ENCODE measurements at regions not wholly inside any gene's neighbourhood (a gene's known extent, or its start where the extent isn't known, plus 50 kb on each side); places are given as distances from the start of the nearest gene placed in this dataset.
"Not testable (repeated sequence)": the region's sequence is repeated elsewhere in the genome, so short reads cannot be mapped to it uniquely, and the experiment has no call there.

GRCh38 chr9:71364186-71364955, 242.9 kb upstream of the TRPM3 start:
- no peak for DNase-seq (ENCODE audit: low read depth)

GRCh38 chr9:71363286-71363961, 242.0 kb upstream of the TRPM3 start:
- no peak for DNase-seq (ENCODE audit: low read depth)

GRCh38 chr9:71361357-71361756, 239.9 kb upstream of the TRPM3 start:
- DNase-seq (ENCODE audit: low read depth), result no peak

- DNase-seq (ENCODE audit: low read depth), result no peak
Measured at GRCh38 chr9:71357346-71357745, 235.9 kb upstream of the TRPM3 start.

- DNase-seq (ENCODE audit: low read depth), result no peak
Measured at GRCh38 chr9:71355884-71356283, 234.5 kb upstream of the TRPM3 start.

- peak; percentile 34 for DNase-seq (ENCODE audit: low read depth)
Measured at GRCh38 chr9:71353720-71354119, 232.3 kb upstream of the TRPM3 start.

GRCh38 chr9:71352837-71353236, 231.4 kb upstream of the TRPM3 start:
- no peak for DNase-seq (ENCODE audit: low read depth)

GRCh38 chr9:71349218-71349617, 227.8 kb upstream of the TRPM3 start:
- DNase-seq (ENCODE audit: low read depth), result peak; percentile 67

GRCh38 chr9:71333321-71333720, 211.9 kb upstream of the TRPM3 start:
- no peak for DNase-seq (ENCODE audit: low read depth)

GRCh38 chr9:71331603-71332002, 210.2 kb upstream of the TRPM3 start:
- no peak for DNase-seq (ENCODE audit: low read depth)

- DNase-seq (ENCODE audit: low read depth), result no peak
Measured at GRCh38 chr9:71329873-71330272, 208.5 kb upstream of the TRPM3 start.

- DNase-seq (ENCODE audit: low read depth), result no peak
Measured at GRCh38 chr9:71326360-71326759, 204.9 kb upstream of the TRPM3 start.

- no peak for DNase-seq (ENCODE audit: low read depth)
Measured at GRCh38 chr9:71323357-71323756, 201.9 kb upstream of the TRPM3 start.

GRCh38 chr9:71322311-71322710, 200.9 kb upstream of the TRPM3 start:
- no peak for DNase-seq (ENCODE audit: low read depth)

- no peak for DNase-seq (ENCODE audit: low read depth)
Measured at GRCh38 chr9:71308454-71308853, 187.0 kb upstream of the TRPM3 start.

- DNase-seq (ENCODE audit: low read depth), result no peak
Measured at GRCh38 chr9:71306134-71306533, 184.7 kb upstream of the TRPM3 start.

GRCh38 chr9:71303351-71303750, 181.9 kb upstream of the TRPM3 start:
- DNase-seq (ENCODE audit: low read depth), result peak; percentile 28

GRCh38 chr9:71302776-71303175, 181.4 kb upstream of the TRPM3 start:
- DNase-seq (ENCODE audit: low read depth), result peak; percentile 15

- no peak for DNase-seq (ENCODE audit: low read depth)
Measured at GRCh38 chr9:71295928-71296327, 174.5 kb upstream of the TRPM3 start.

GRCh38 chr9:71286146-71286545, 164.7 kb upstream of the TRPM3 start:
- no peak for DNase-seq (ENCODE audit: low read depth)

- DNase-seq (ENCODE audit: low read depth), result peak; percentile 57
Measured at GRCh38 chr9:71285191-71285656, 163.8 kb upstream of the TRPM3 start.

GRCh38 chr9:71282116-71282515, 160.7 kb upstream of the TRPM3 start:
- not testable (repeated sequence) for DNase-seq (ENCODE audit: low read depth)

- no peak for DNase-seq (ENCODE audit: low read depth)
Measured at GRCh38 chr9:71279151-71279739, 157.8 kb upstream of the TRPM3 start.

All from stromal cell of bone marrow (primary cell).